Fibroblast of lung (primary cell): ENCODE measurements at regions not wholly inside any gene's neighbourhood (a gene's known extent, or its start where the extent isn't known, plus 50 kb on each side); places are given as distances from the start of the nearest gene placed in this dataset.
A peak's percentile ranks its signal among the peaks of the same experiment; 100 is the strongest.

Experiments
- EZH2 ChIP-seq: IDR thresholded peaks from 2 replicates; pipeline ENCODE4 v1.5.1; 2012; ENCODE audit warnings: low read length, control low read depth, mild to moderate bottlenecking; ENCODE audit errors: missing control alignments
- TF ChIP-seq, protein P1 (sequence below), 2 donors: IDR thresholded peaks in 1 of 2; conservative IDR thresholded peaks in 1 of 2; 1 replicate in 1 of 2; 2 replicates in 1 of 2; pipeline ENCODE4 v1.5.1; 2011 to 2012; ENCODE audit warnings: low read length in 2 of 2, control low read depth in 1 of 2, inconsistent platforms in 1 of 2, low read depth in 1 of 2, mild to moderate bottlenecking in 1 of 2

DNA sequence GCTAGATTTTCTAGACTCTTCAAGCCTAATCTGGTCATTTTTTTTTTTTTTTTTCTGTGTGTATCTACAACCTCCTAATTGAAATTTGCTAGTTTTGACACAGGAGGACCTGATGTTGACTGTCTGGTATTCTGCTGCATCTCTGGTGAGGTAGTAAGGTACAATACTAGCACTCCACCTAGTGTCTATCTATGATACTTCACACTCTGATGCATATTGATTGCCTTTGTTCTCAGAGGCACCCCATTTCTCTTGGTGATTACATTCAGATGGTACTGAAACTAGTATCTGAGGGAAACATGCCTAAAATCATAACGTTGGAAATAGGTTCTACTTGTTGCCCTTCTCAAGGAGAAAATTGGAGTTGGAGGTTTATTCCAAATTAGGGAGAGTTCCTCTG, 930.5 kb upstream of the NOVA1 start:
- TF ChIP-seq, protein P1, sequence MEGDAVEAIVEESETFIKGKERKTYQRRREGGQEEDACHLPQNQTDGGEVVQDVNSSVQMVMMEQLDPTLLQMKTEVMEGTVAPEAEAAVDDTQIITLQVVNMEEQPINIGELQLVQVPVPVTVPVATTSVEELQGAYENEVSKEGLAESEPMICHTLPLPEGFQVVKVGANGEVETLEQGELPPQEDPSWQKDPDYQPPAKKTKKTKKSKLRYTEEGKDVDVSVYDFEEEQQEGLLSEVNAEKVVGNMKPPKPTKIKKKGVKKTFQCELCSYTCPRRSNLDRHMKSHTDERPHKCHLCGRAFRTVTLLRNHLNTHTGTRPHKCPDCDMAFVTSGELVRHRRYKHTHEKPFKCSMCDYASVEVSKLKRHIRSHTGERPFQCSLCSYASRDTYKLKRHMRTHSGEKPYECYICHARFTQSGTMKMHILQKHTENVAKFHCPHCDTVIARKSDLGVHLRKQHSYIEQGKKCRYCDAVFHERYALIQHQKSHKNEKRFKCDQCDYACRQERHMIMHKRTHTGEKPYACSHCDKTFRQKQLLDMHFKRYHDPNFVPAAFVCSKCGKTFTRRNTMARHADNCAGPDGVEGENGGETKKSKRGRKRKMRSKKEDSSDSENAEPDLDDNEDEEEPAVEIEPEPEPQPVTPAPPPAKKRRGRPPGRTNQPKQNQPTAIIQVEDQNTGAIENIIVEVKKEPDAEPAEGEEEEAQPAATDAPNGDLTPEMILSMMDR (conservative IDR thresholded peaks at IDR 0.05 in 1 of 2, IDR thresholded peaks at IDR 0.05 in 1 of 2; ENCODE audit: low read depth in 1 of 2, low read length in 2 of 2): peak in 1 of 2 donors; percentile 18
- TF ChIP-seq EZH2: no peak
